H1 (cell line): ENCODE measurements at regions not wholly inside any gene's neighbourhood (a gene's known extent, or its start where the extent isn't known, plus 50 kb on each side); places are given as distances from the start of the nearest gene placed in this dataset.

Experiments
- CTCF ChIA-PET: fragments of 300-600 bp; sonication (Branson Sonifier 250); formaldehyde crosslinking; loops from one replicate; lab custom pipeline; 2021; ENCODE audit not compliant: partially characterized antibody; lab: Charles Lee
- POLR2A ChIA-PET: fragments of 300-600 bp; sonication (Branson Sonifier 250); formaldehyde crosslinking; loops from one replicate; lab custom pipeline; 2021; ENCODE audit warnings: inconsistent platforms; ENCODE audit not compliant: partially characterized antibody; lab: Charles Lee
- DNase-seq, 2 experiments: peaks; one replicate each; pipeline versions ENCODE4 v3.0.0 to v3.0.0-alpha.2; 2010 to 2022; ENCODE audit warnings: low spot score in 2 of 2, low read depth in 1 of 2, mixed read lengths in 1 of 2
- FAIRE-seq: peaks from 2 replicates; lab custom pipeline; 2011; peaks lifted over from hg19 to GRCh38; lab: Jason Lieb, UNC
- H2AFZ ChIP-seq: 2 replicates; pipeline ENCODE4 v1.8.1; 2012; ENCODE audit warnings: low read length, inconsistent platforms
- H2AK5ac ChIP-seq: 2 replicates; pipeline ENCODE4 v1.6.1; 2013; ENCODE audit warnings: low read depth, low read length
- H2BK120ac ChIP-seq: replicated peaks from 2 replicates; pipeline ENCODE3; 2013; ENCODE audit warnings: low read depth, low read length, inconsistent platforms
- H2BK12ac ChIP-seq: 2 replicates; pipeline ENCODE4 v1.6.1; 2013; ENCODE audit warnings: low read depth, low read length
- H2BK15ac ChIP-seq: 2 replicates; pipeline ENCODE4 v1.6.1; 2013; ENCODE audit warnings: low read length
- H2BK20ac ChIP-seq: 2 replicates; pipeline ENCODE4 v1.6.1; 2013; ENCODE audit warnings: low read length
- H2BK5ac ChIP-seq: 2 replicates; pipeline ENCODE4 v1.6.1; 2013; ENCODE audit warnings: low read depth, low read length
- H3K14ac ChIP-seq: 2 replicates; pipeline ENCODE4 v1.6.1; 2013; ENCODE audit warnings: inconsistent platforms; ENCODE audit not compliant: insufficient read length
- H3K18ac ChIP-seq: 2 replicates; pipeline ENCODE4 v1.6.1; 2013; ENCODE audit warnings: low read length; ENCODE audit errors: extremely low read depth
- H3K23ac ChIP-seq: 2 replicates; pipeline ENCODE4 v1.6.1; 2013; ENCODE audit warnings: inconsistent platforms; ENCODE audit not compliant: insufficient read length
- H3K23me2 ChIP-seq: 2 replicates; pipeline ENCODE4 v1.6.1; 2013; ENCODE audit warnings: low read depth, low read length
- H3K27ac ChIP-seq: 2 replicates; pipeline ENCODE4 v1.6.1; 2011; ENCODE audit warnings: low read depth, low read length, inconsistent platforms
- H3K27me3 ChIP-seq, 4 experiments: replicated peaks in 1 of 4; 1 replicate in 1 of 4; 2 replicates in 3 of 4; pipeline versions ENCODE4 v1.6.1 to v1.8.1; 2011 to 2013; ENCODE audit warnings: low read length in 3 of 4, mild to moderate bottlenecking in 3 of 4, inconsistent platforms in 2 of 4, mixed read lengths in 2 of 4, moderate library complexity in 1 of 4; ENCODE audit not compliant: control insufficient read depth in 3 of 4, insufficient read depth in 3 of 4; ENCODE audit errors: extremely low read depth in 1 of 4
- H3K36me3 ChIP-seq, 4 experiments: 2 replicates each; pipeline versions ENCODE4 v1.6.1 to v1.8.1; 2011 to 2013; ENCODE audit warnings: mild to moderate bottlenecking in 4 of 4, low read length in 3 of 4, moderate library complexity in 2 of 4, control low read depth in 1 of 4, inconsistent platforms in 1 of 4; ENCODE audit not compliant: insufficient read depth in 4 of 4, control insufficient read depth in 2 of 4
- H3K4ac ChIP-seq: replicated peaks from 2 replicates; pipeline ENCODE3; 2013; ENCODE audit warnings: low read length, low read depth, mixed read lengths, inconsistent platforms; ENCODE audit not compliant: insufficient read length
- H3K4me1 ChIP-seq, 4 experiments: replicated peaks in 1 of 4; 1 replicate in 1 of 4; 2 replicates in 3 of 4; pipeline versions ENCODE4 v1.6.1 to v1.8.1; 2011 to 2013; ENCODE audit warnings: low read length in 3 of 4, inconsistent platforms in 2 of 4, mixed read lengths in 1 of 4; ENCODE audit not compliant: insufficient read depth in 4 of 4, control insufficient read depth in 3 of 4
- H3K4me2 ChIP-seq, 2 experiments: 2 replicates each; pipeline versions ENCODE4 v1.6.1 to v1.8.1; 2011 to 2013; ENCODE audit warnings: low read depth in 2 of 2, low read length in 2 of 2, control low read depth in 1 of 2, inconsistent platforms in 1 of 2, mild to moderate bottlenecking in 1 of 2; ENCODE audit not compliant: insufficient read depth in 1 of 2
- H3K4me3 ChIP-seq, 4 experiments: fragments of 200-600, 300-600 bp in 1 of 4; sonication (generic), shearing (Covaris generic), sonication (Bioruptor Twin) in 1 of 4; 2 replicates each; pipeline versions ENCODE4 v1.5.1 to v1.8.1; 2011 to 2016; ENCODE audit warnings: low read length in 4 of 4, low read depth in 3 of 4, control low read depth in 2 of 4, inconsistent platforms in 2 of 4, mild to moderate bottlenecking in 2 of 4, mixed read lengths in 1 of 4, moderate library complexity in 1 of 4; ENCODE audit not compliant: insufficient read depth in 2 of 4; ENCODE audit errors: extremely low read depth in 1 of 4
- H3K56ac ChIP-seq: replicated peaks from 2 replicates; pipeline ENCODE3; 2013; ENCODE audit warnings: low read depth, mild to moderate bottlenecking, mixed read lengths, low read length, inconsistent platforms; ENCODE audit not compliant: insufficient read length
- H3K79me1 ChIP-seq: 2 replicates; pipeline ENCODE4 v1.6.1; 2013; ENCODE audit warnings: low read depth, low read length, control low read depth
- H3K79me2 ChIP-seq, 2 experiments: 2 replicates each; pipeline versions ENCODE4 v1.6.1 to v1.8.1; 2012 to 2013; ENCODE audit warnings: low read length in 2 of 2, mild to moderate bottlenecking in 2 of 2, inconsistent platforms in 1 of 2; ENCODE audit not compliant: insufficient read depth in 2 of 2, control insufficient read depth in 1 of 2
- H3K9ac ChIP-seq, 4 experiments: replicated peaks in 1 of 4; 1 replicate in 1 of 4; 2 replicates in 3 of 4; pipeline versions ENCODE4 v1.6.1 to v1.8.1; 2011 to 2013; ENCODE audit warnings: low read depth in 3 of 4, low read length in 3 of 4, control low read depth in 2 of 4, mild to moderate bottlenecking in 2 of 4, moderate library complexity in 2 of 4, inconsistent platforms in 1 of 4; ENCODE audit errors: extremely low read depth in 1 of 4
- H3K9me3 ChIP-seq, 2 experiments: 2 replicates each; pipeline versions ENCODE4 v1.6.1 to v1.8.1; 2012 to 2013; ENCODE audit warnings: mild to moderate bottlenecking in 2 of 2, moderate library complexity in 2 of 2, control low read depth in 1 of 2, inconsistent platforms in 1 of 2, low read depth in 1 of 2, low read length in 1 of 2, mixed read lengths in 1 of 2; ENCODE audit not compliant: insufficient read depth in 2 of 2
- H4K20me1 ChIP-seq, 2 experiments: replicated peaks in 1 of 2; 2 replicates each; pipeline versions ENCODE3 to v1.8.1; 2011 to 2013; ENCODE audit warnings: inconsistent platforms in 2 of 2, low read length in 2 of 2, mild to moderate bottlenecking in 1 of 2; ENCODE audit not compliant: insufficient read depth in 2 of 2, control insufficient read depth in 1 of 2
- H4K5ac ChIP-seq: 2 replicates; pipeline ENCODE4 v1.6.1; 2013; ENCODE audit warnings: low read length, low read depth, mixed read lengths, inconsistent platforms; ENCODE audit not compliant: insufficient read length
- H4K8ac ChIP-seq: 2 replicates; pipeline ENCODE4 v1.8.0; 2013; ENCODE audit warnings: mild to moderate bottlenecking, moderate library complexity, low read length, inconsistent platforms; ENCODE audit not compliant: insufficient read depth; ENCODE audit errors: extremely low read depth
- H4K91ac ChIP-seq: replicated peaks from 2 replicates; pipeline ENCODE3; 2013; ENCODE audit warnings: low read length, mixed read lengths, inconsistent platforms; ENCODE audit not compliant: insufficient read length
- CBX8 ChIP-seq: fragments of 300-800, 300-1000 bp; sonication (generic); IDR thresholded peaks from 2 replicates; pipeline ENCODE4 v1.7.1; 2016; ENCODE audit warnings: low read depth, low read length, borderline replicate concordance
- CHD1 ChIP-seq: IDR thresholded peaks from 2 replicates; pipeline ENCODE4 v1.6.1; 2012; ENCODE audit warnings: low read depth, low read length, improper control_type of control experiment
- WGBS, 2 experiments: shearing (Covaris generic) in 1 of 2; methylation state at CpG; one replicate each; pipeline versions ENCODE4 v1.1.6 to v1.1.7; 2013 to 2015; ENCODE audit warnings: low lambda C conversion rate in 2 of 2, mixed read lengths in 2 of 2, inconsistent platforms in 1 of 2, low coverage in 1 of 2, missing lambda C conversion rate in 1 of 2; ENCODE audit not compliant: insufficient replicate concordance in 2 of 2, insufficient coverage in 1 of 2, insufficient read length in 1 of 2; ENCODE audit errors: extremely low coverage in 1 of 2, missing lambda C conversion rate in 1 of 2; 5-methylcytosine and 5-hydroxymethylcytosine counted together

DNA sequence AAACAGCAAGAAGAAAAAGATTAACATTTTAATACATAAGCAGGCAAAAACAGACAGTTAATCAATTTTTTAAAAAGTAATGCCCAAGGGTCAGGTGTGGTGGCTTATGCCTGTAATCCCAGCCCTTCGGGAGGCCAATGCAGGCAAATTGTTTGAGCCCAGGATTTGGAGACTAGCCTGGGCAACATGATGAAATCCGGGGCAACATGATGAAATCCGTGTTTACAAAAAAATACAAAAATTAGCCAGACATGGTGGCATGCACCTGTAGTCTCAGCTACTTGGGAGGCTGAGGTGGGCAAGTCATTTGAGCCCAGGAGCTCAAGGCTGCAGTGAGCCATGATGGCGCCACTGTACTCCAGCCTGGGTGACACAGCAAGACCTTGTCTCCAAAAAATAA lies 94.1 kb upstream of the DST start:
- Histone ChIP-seq H3K9me3 (no peaks in the 10 kb centered on the region), H3K4me2 (no peak overlapping the region), H2BK5ac (no peak overlapping the region), H2AFZ (no peak overlapping the region), H3K23ac (no peak overlapping the region), H3K27ac (no peak overlapping the region), H3K79me1 (no peaks in the 10 kb centered on the region; the same call in 1 of the 2 replicates), H4K91ac (no peak overlapping the region), H2AK5ac (no peak overlapping the region), H3K9ac (no peak overlapping the region), H4K5ac (no peak overlapping the region), H2BK15ac (no peak overlapping the region), H3K4me1 (peaks cover 0 to 6% (median under 1%) of the 10 kb centered on the region in 4 experiments; a peak in 2 of 7 replicates), H3K27me3 (no peaks in the 10 kb centered on the region), H3K23me2 (no peaks in the 10 kb centered on the region), H4K8ac (no peak overlapping the region), H3K36me3 (no peaks in the 10 kb centered on the region; a peak in 1 of 8 replicates), H3K14ac (no peak overlapping the region), H2BK20ac (no peak overlapping the region), H2BK120ac (no peak overlapping the region), H2BK12ac (no peak overlapping the region), H4K20me1 (no peaks in the 10 kb centered on the region), H3K4me3 (no peak overlapping the region), H3K4ac (no peak overlapping the region), H3K18ac (no peak overlapping the region), H3K79me2 (peaks cover 5 to 71% of the 10 kb centered on the region in 2 experiments), H3K56ac (no peak overlapping the region)
- CTCF ChIA-PET, result interaction anchor here (0.6 kb wide), 1 partner anchor 8 kb away, joined by 3 read pairs; no protein-coding TSS in a partner anchor
- FAIRE-seq (no peak), DNase-seq (no peak)
- 89% methylated on average over 4 of the region's 4 CpGs; no CpG with 5 or more reads in 1 of the 2 experiments for WGBS, 2 experiments
- POLR2A ChIA-PET, result no interaction called here
- no peak for TF ChIP-seq CHD1
- TF ChIP-seq CBX8, result no peak
